Stimulated activated CD8-positive, alpha-beta memory T cell treated with anti-CD3 and anti-CD28 coated beads, Interleukin-12 subunit alpha, Interleukin-12 subunit beta, amount 100 ng/mL, for 1 hour (primary cell): ENCODE measurements at regions not wholly inside any gene's neighbourhood (a gene's known extent, or its start where the extent isn't known, plus 50 kb on each side); places are given as distances from the start of the nearest gene placed in this dataset.
"Not testable (repeated sequence)": the region's sequence is repeated elsewhere in the genome, so short reads cannot be mapped to it uniquely, and the experiment has no call there.

Experiments
- DNase-seq: peaks from one replicate; pipeline ENCODE4 v3.0.0-alpha.2; 2020; ENCODE audit warnings: low read depth

DNA sequence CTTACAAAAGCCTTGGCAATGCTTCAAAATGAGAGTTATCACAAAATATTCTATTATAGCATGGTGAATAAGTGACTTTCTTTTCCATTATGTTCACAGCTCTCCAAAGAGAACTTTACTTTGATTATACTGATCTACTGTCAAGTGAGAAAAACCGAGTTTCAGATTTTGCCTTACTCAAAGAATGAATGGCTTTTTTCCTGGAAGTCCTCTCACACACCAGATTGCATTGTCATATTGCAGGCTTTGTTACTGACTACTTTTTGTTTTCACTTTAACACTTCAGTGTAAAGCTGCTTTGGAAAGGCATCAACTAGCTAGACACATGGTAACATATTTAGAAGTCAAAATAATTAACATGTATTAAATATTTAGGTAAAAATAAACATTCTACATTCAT is 765.2 kb upstream of the NUDT12 start:
- no peak for DNase-seq

DNA sequence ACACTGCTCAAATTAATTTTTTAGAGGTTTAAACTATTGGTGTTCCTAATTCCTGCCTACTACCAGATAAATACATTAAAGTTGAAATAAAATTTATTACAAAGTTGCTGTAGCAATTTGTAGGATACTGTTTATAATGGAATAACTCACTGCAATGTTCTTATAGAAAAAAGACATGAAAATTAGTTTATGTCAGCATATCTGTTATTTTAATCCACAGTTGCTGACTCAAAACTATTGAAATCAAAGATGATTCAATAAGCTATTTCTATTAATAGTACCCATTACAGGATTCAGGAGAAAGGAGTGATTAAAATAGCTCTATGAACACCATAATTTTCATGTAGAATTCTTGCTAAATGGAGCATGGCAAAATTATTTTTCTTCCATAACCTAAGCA is 764.4 kb upstream of the NUDT12 start:
- no peak for DNase-seq

DNA sequence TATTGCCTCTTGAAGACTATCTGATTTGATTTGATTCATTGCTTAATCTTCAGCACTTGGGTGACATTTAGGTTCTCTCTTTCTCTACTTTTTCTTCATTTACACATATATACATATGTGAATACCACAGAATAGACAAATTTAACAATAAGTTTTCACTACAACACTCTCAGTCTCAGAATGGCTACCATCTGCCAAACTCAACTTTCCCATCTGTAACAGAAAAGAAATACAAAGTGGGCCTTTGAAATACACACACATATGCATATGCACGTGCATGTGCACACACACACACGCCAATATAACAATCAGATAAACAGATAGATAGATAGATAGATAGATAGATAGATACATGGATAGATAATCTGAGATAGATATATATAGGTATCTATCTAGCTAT is 762.8 kb upstream of the NUDT12 start:
- DNase-seq, result no peak

DNA sequence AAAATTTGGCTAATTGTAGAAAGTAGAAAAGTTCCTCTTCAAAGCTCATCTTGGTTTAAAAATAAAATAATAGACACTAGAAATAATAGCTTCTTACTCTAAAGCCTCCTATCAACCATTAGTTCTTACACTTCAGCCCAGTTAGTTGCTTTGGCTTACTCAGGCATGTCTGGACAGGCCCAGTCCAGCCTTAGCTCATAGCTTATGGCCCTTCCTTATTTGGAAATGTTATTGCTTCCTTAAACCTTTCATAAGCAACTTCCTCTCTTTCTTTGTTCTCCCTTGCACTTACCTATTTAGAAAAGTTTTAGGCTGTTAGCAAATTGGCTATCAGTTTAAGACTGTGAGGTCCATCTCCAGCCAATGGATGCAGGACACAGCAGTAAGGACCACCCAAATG is 754.1 kb upstream of the NUDT12 start:
- DNase-seq, result not testable (repeated sequence)

DNA sequence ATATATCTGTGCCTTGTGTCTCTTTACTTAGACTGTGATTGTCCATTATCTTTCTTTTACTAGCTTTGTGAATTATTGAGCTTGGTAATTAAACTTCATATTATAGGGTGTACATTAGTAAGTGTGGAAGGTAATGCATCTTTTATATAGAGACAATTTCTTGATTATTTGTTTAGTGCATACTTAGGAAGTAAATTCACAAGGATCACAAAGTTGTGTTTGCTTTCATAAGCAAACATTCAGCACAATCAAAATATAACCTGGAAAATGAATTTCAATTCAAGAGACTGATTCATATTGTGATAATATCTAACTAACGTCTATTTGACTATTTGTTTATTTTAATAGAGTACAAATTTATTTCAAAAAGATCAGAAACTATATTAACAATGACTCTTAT is 749.9 kb upstream of the NUDT12 start:
- DNase-seq, result no peak

DNA sequence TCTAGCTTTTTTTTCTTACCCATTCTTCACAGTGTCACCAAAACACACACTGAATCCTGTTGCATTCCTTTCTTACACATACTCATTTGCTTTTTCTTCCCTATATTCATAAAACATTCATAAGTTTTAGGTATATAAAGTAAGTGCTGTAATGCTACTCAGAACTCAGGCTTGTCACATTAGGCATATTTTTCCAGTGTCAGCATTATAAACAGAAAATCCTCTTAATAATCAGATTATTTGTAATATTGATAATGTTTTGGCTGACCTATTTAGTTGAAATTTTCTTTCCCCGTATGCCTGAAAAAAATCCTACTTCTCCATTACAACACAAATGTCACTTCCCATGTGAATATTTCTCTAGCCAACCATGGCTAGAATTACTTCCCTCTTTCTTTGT is 743.0 kb upstream of the NUDT12 start:
- no peak for DNase-seq

DNA sequence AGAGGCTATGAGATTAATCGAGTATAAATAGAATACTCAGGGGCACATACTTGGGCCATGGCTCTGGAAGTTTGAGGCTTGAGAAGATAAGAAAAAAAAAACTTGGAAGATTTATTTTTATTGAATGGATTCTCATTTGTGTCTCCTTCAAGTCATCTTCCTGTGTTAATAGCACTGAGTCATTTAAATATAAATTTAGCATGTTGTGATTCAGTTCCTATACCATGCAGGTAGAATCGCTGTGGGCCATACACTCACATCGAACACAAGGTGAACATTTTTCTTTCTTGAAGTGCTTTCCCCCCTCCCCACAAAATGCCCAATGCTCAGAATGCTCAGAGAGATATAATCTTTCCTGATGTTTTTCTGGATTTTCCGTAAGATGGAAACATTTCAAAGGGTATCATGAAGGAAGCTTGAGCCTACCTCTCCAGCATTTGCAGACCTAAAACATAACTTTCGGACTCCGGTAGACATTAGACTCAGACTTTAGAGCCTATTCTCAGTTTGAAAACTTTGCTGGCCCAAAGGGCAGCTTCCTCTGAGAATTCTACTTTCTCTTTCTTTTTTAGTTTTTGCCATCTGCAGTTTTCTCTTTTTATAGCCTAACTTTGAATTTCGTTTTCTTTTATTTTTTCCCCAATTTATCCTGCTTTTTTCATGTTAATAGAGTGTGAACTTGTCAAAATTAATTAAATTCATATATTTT is 737.6 kb upstream of the NUDT12 start:
- DNase-seq, result no peak

DNA sequence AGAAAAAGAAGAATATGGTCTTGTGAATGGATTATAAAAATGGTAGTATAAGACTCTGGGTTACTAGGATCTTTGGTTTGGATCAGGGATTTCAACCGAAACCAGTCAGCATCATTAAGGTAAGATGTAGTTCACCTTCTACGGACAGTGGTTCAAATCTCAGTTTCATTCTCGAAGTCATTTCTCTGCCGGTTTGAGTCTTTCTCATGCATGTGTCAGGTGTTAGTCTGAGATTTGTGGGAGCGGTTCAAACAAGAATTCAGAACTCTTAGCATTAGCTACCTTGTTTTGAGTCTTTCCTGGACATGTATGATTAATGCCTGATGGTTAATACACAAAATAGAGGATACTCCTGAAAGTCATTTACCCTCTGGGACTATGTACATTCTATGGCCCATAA is 735.9 kb upstream of the NUDT12 start:
- DNase-seq, result no peak

DNA sequence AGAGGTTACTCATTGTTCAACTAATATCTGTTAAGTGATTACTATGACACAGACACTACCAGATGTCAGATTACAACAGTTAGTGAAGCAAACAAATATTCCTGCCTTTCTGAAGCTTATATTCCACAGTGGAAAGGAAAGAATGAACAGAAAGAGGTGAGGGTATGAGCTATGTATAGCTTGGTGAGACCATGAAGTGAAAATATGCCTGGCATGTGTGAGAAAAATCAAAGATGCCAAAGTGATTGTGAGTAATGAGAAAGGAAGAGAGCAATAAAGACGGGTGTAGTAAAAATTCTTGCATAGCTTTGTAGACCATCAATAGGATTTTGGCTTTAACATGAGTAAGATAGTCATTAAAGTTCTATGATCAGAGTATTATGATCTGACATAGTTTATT is 734.5 kb upstream of the NUDT12 start:
- no peak for DNase-seq

DNA sequence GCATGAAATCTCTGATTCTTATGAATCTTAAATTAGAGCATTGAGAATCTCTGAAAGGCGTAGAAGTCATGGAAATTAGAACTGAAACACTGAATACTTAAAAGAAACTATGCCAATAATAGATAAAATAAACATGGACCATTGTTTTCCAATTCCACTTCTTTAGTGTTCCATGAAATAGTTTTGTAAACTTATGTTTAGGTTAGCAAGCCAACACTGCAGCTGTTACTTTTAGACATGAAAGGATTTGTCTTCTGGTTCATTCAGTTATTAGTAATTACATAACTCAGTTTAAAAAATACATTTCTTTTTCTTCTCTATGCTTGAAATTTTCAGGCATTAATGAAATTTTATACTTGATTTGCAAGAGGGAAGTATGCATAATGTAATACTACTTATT is 733.4 kb upstream of the NUDT12 start:
- DNase-seq, result no peak

DNA sequence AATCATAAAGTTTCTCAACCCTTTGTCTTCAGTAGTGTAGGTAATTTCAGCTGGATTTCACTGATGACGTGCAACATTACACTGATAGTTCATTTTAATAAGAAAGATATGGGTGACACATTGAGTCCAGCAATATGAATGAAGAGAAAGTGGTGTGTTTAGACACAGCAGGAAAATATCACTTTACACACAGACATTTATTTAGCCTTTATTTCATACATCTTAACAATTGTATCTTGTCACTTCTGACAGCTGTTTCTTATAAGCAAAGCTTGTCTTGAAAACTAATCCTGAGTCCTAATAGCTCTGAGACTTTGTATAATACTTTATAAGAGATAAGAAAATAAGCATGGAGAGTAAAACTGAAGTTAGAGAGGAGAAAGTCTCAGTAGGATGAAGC is 720.5 kb upstream of the NUDT12 start:
- DNase-seq, result no peak

DNA sequence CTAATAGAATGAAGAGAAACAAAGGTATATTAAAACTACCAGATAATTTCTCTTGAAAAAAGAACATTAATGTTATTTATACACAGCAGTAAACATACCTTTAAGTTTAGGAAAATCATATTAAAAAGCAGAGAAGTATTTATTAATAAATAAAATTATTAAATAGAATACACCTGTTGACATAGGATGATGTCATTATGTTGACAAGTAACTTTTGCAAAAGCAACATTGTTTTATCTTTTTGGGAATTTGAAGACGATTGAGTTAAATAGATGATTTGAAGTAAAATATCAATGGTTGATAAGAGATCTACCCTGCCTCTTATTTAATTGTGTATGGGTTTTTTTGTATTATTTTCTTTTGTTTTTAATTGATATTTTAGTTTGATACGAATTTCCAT is 711.1 kb upstream of the NUDT12 start:
- DNase-seq, result no peak

DNA sequence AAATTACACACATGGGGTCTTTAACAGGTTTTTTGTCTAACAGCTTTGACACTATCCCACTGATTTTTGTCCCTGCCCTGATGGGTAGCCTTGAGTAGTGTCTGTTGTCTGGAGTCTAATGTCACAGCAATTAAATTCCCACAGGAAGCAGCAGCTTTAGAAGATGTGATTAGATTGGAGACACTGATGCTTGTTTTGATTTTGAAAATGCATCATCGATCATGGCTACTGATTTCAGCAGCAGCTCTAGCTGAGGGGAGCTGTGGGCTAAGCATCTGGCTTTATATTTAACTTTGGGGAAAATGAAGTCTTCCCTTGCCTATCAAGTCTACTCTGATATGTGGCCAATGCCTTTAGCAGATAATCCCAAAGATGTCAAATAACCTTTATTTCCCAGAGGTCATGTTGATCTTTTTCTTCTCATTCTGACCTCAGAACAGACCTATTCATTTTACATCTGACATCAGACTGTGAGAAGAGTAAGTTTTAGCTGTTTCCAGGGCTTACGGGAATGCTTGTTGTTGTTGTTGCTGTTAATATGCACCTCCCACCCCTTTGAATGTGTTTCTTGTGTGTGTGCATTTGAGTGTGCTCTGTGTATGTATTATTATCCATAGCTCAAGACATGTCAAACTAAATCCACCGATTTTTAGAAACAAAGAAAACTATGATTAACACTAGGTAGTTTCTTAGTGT is 704.9 kb upstream of the NUDT12 start:
- DNase-seq, result no peak

DNA sequence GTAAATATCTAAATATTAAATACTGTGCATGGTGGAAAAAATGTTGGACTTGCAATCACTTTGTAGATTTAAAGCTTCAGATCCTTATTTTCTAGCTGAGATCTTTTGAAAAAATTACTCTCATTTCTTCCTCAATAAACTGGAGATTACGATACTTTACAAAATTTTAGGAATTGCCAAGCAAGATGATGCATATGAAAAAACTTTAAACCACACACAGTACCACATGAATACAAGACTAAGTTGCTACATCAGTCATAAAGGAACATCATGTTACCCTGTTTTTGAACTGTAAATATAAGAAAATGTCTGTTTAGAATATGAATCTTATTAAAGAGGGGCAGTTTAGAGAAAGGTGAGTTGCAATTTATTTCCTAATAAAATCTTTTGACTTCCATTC is 703.6 kb upstream of the NUDT12 start:
- DNase-seq, result no peak

DNA sequence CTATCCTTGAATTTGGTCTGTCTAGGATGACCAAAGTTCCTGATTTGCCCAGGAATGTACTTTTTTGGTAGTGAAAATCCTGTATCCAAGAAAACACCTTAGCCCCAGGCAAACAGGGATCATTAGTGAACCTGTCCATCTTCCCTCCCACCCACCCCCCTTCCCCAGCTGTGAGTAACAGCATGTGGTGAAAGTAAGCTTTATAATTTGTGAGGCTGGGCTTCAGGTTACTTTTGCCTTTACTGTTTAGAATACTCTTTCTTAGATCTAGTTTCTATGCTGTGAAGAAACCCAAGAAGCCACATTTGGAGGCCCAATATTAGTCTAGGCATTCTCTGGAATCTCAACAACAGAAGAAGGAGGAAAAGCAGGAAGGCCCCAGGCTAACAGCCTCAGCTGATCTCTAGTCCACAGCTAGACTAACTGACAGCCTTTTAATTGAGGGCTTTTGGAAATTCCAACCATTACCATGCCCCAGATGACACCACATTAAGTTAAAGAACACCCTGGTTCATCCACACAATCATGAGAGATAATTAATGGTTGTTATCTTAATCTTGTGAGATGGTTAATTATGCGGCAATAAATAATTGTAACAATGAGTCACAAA is 703.0 kb upstream of the NUDT12 start:
- no peak for DNase-seq

DNA sequence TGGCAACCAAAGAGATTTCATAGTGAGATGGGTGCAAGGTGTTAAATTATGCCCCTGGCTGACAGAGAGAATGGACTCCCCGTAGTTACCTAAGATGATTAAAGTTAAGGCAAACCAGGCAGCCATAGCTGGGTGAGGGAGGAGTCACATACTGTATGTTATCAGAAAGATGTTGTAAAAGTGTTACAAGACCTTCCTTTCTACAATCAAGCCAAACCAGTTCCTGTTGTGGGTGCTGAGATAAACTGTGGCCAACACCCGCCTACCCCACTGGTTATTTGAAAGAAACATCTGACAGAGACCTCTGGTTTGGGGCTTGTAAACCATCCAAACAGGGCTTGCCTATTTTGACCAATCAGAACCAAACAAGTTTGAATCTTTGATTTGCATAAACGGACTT is 684.7 kb upstream of the NUDT12 start:
- no peak for DNase-seq

DNA sequence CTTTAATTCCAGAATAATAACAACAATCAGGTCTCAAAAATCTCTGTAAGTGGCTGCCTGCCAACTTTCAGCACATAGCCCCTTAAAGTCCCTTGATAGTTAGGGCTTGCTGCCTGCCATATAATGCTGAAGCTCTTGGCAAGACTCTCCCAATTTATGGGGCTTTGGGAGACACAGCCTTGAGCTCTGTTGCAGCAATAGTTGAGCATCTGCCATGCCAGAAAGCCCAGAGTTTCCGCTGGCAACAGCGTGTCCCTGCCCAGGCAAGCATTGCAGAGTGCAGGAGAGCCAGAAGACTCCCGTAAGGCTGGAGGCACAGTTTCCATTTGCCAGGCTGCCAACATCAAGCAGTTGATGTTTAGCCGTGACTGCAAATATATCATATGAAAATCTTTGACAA is 678.5 kb upstream of the NUDT12 start:
- no peak for DNase-seq

DNA sequence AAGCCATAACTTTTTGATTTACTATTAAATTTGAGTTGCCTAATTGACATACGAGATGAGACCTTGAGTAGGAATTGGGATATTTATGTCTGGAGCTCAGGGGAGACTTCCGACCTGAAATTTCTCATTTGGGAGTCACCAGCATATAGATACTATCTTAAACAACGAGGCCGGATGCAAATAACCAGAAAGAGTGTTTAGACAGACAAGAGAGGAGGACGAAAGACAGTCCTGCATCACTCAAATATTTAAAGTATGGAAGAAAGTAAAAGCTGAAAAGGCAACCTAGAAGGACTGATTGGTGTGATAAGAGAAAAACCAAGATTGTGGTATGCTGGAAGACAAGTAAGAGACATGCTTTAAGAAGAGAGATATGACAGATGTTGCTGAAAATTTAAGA is 675.0 kb upstream of the NUDT12 start:
- no peak for DNase-seq

DNA sequence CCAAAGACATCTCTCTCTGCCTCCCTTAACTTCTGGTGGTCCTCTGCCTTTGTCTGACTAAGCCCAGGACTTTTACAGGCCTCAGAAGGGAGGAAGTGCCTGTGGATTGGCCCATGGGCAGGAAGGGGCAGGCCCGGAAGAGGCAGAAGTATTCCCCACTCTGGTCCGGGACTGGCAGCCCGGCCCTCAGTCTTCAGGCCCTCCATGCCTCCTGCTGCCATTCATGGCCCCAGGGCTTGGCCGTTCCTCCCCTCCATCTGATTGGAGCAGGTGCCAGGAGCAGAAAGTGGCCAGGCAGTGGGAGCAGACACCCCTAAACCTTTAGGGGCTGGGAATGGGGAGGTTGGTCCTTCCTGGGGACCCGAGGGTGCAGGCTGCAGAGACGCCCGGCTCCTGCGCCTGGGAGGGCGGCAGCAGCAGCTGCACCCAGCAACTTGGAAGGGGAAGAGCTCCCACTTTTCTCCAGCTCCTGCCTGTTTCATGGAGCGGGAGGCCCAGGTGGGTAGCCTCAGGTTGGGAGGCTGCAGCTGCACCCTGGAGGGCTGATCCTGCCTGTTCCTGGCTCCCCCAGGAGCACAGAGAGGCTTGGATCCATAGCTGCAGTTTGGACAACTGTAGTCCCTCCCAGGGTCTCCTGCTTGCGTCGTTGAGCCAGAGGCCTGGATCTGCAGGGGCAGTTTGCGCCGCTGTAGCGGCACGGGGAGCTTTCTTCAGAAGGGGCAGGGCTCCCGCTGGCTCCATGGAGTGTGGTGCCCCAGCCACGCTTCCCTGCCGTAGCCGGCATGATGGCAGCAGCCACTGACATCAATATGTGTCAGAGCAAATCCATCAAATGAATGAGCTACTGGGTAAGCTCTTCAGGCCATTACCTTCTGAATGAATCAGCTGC is 661.5 kb upstream of the NUDT12 start:
- DNase-seq, result no peak

DNA sequence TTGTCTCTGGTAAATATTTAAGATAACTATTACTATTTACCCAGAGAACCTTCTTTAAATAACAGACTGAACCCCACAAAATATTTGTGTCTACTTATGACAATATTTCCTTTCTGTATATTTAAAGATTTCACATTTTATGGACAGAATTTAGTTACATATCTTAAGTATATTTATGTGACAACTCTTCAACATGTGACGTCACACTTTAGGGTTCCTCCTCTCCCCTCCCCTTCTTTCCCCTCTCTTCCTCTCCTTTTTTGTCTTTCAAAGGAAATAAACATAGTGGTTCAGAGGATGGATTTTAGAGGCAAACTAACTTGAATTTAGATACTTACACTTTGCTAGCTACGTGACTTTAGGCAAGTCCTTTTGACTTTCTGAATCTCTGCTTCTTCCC is 655.6 kb upstream of the NUDT12 start:
- no peak for DNase-seq

DNA sequence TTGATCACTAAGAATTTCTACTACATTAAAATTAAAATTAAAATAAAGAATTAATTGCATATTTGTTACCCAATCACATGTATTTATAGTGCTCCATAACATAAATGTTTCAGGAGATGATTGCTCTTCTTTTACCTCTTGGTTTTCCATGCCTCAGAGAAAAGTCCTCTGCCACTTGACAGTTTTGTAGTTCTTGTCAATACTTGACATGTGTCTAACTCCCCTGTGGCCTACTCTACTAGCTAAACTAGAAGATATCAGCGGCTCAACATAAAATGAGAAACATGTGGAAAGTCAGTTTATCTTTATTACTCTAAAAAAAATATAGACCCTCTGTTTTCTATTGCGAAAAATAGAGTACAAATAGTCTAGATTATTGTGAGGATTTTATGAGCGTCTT is 650.6 kb upstream of the NUDT12 start:
- no peak for DNase-seq

DNA sequence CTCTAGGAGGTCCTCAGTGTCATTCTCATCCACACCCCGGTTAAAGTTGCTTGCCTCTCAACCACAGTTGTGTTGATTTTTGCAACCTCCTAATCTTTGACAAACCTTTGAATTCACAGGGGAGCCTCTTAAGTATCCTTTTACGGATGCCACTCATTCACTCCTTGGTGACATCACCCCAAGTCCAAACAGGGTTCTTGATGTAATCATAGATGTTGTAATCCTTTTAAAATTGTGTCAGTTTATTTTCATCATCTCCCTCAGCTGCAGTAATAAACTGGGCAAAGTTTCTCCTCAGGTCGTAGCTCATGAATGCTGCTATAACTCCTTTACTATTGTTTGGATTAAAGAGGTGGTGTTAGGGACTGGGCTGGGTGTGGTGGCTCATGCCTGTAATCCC is 637.2 kb upstream of the NUDT12 start:
- DNase-seq, result no peak

DNA sequence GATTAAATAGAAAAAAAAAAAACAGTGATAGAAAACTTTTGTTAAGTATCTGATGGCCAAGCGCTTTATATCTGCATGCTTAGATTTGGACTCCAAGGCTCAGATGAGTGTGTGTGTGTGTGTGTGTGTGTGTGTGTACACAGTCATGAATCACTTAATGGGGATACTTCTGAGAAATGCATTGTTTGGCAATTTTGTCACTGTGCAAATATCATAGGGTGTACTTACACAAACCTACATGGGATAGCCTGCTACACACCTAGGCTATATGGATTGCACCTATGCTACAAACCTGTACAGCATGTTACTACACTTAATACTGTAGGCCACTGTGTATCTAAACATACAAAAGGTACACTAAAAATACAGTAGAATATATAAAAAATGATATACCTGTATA is 635.6 kb upstream of the NUDT12 start:
- no peak for DNase-seq
